Activated naive CD8-positive, alpha-beta T cell treated with anti-CD3 and anti-CD28 coated beads for 36 hours (primary cell): ENCODE measurements at regions not wholly inside any gene's neighbourhood (a gene's known extent, or its start where the extent isn't known, plus 50 kb on each side); places are given as distances from the start of the nearest gene placed in this dataset.
"Not testable (repeated sequence)": the region's sequence is repeated elsewhere in the genome, so short reads cannot be mapped to it uniquely, and the experiment has no call there.

Source experiments
- DNase-seq: peaks from one replicate; pipeline ENCODE4 v3.0.0; 2021
- H3K27ac Mint-ChIP-seq: one replicate; pipeline ENCODE4 v1.8.0; 2022; ENCODE audit warnings: mild to moderate bottlenecking, moderate library complexity, mixed read lengths
- H3K27me3 Mint-ChIP-seq: one replicate; pipeline ENCODE4 v1.8.0; 2022; ENCODE audit warnings: mild to moderate bottlenecking, mixed read lengths
- H3K36me3 Mint-ChIP-seq: one replicate; pipeline ENCODE4 v1.8.0; 2021; ENCODE audit warnings: mild to moderate bottlenecking, mixed read lengths
- H3K4me1 Mint-ChIP-seq: one replicate; pipeline ENCODE4 v1.8.0; 2021; ENCODE audit warnings: mixed read lengths
- H3K4me3 Mint-ChIP-seq: one replicate; pipeline ENCODE4 v1.8.0; 2022; ENCODE audit warnings: mild to moderate bottlenecking, moderate library complexity, mixed read lengths
- H3K9me3 Mint-ChIP-seq: one replicate; pipeline ENCODE4 v1.8.0; 2022; ENCODE audit warnings: mixed read lengths

DNA sequence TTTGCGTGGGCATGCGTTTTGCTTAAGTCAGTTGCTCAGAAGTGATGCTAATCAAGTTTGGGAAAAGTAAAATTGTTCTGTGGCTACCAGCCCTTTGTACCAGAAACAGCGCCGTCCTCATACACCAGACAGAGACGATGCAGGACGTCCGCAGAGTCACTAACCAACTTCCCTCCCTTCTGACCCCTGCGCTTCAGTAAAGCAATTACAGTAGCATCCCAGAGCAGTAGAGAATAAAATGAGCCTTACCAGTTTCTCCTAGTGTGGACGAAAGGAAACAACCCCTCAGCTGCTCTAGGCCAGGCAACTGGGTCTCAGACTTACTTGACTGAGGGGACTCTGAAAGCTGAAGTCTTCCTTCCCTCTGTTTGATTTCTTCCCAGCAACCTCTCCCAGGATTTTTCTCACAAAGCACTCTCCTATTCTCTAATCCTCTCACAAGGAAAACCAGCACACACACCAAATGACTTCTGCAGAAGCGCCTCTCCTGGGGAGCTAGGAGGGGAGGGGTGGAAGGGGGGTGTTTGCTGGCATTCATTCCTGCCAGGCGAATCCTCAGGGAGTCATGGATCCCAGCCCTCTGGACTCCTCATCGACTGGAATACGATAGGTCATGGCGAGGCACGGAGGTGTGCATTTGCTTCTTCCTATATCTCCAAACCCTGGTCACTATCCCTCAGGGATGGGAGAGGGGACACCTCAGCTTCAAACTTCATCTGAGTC lies 56.0 kb upstream of the MID1 start:
- Mint-ChIP-seq H3K4me3 (no peak overlapping the region), H3K27ac (no peak overlapping the region), H3K36me3 (no peaks in the 10 kb centered on the region), H3K4me1 (no peaks in the 10 kb centered on the region), H3K9me3 (no peaks in the 10 kb centered on the region), H3K27me3 (no peaks in the 10 kb centered on the region)
- no peak for DNase-seq

DNA sequence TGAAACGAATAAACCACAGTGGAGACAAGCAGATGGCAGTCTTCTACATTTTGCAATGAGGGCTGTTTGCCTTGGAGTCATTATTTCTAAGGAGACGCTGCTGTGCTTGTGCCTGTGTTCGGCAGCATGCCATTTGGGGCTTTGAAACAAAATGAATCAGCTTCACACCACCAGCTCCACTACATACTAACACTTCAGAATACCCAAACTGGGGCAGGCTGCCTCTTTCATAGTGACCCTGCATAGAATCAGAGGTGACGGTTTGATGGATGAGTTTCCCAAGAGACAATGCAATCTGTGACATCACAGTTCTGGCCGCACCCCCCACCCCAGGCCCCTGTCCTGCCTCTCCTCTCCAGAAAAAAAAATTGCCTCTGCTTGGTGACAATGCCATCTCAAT lies 57.1 kb upstream of the MID1 start:
- Mint-ChIP-seq H3K9me3 (no peaks in the 10 kb centered on the region), H3K27me3 (no peaks in the 10 kb centered on the region), H3K36me3 (no peaks in the 10 kb centered on the region), H3K27ac (no peak overlapping the region), H3K4me1 (no peaks in the 10 kb centered on the region), H3K4me3 (no peak overlapping the region)
- no peak for DNase-seq

DNA sequence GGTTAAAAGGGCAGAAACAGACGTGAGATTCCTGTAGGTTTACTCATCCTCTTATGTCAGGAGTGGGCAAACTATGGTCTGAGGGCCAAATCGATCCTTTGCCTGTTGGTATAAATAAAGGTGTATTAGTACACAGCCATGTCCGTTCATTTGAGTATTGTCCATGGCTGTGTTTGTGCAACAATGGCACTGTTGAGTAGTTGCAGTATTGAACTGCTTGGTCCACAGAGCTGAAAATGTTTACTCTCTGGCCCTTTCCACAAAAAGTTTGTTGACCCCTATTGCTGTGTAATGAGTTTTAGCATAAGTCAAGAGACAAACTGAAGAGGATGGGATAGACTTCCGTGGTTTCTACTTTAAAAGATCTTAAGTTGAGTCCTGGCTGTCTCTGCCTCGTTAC lies 59.0 kb upstream of the MID1 start:
- no peak overlapping the region for H3K4me3 Mint-ChIP-seq

DNA sequence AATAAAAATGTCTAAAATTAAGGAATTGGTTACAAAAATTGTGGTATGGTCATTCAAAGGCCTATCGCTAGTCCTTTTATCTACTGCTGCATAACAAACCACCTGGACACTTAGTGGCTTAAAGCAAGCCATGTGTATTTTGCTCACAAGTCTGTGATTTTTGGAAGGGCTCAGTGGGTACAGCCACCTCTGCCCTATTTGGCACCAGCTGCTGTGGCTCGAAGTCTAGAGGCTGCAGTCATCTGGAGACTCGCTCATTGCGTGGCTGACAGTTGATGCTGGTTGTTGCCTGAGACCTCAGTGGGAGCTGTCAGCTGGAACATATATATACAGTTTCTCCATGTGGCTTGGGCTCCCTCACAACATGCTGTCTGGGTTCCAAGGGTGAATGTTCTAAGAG lies 60.8 kb upstream of the MID1 start:
- no peaks in the 10 kb centered on the region for H3K36me3 Mint-ChIP-seq

More for the DNA sequence above, 59.0 kb upstream of the MID1 start:
- Mint-ChIP-seq H3K36me3 (no peaks in the 10 kb centered on the region), H3K27me3 (no peaks in the 10 kb centered on the region), H3K27ac (no peak overlapping the region), H3K9me3 (no peaks in the 10 kb centered on the region), H3K4me1 (no peaks in the 10 kb centered on the region)
- no peak for DNase-seq

DNA sequence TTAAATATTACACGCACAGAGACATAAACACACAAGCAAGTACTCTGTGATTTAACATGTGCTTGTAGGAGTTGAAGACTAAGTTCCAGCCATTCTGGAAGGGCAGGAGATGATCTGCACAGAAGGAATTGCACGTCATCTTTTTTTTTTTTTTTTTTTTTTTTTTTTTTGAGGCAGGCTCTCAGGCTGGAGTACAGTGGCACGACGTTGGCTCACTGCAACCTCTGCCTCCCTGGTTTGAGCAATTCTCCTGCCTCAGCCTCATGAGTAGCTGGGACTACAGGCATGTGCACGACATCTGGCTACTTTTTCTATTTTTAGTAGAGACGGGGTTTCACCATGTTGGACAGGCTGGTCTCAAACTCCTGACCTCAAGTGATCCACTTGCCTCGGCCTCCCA lies 63.2 kb upstream of the MID1 start:
- H3K4me3 Mint-ChIP-seq, H3K9me3 Mint-ChIP-seq, H3K27me3 Mint-ChIP-seq, H3K4me1 Mint-ChIP-seq, H3K36me3 Mint-ChIP-seq, DNase-seq, H3K27ac Mint-ChIP-seq: not testable (repeated sequence)

More for the DNA sequence above, 60.8 kb upstream of the MID1 start:
- H3K9me3 Mint-ChIP-seq, result no peaks in the 10 kb centered on the region
- peaks cover 4% of the 10 kb centered on the region for H3K27me3 Mint-ChIP-seq
- DNase-seq, result no peak
- H3K4me1 Mint-ChIP-seq, result no peaks in the 10 kb centered on the region
- H3K27ac Mint-ChIP-seq, result no peak overlapping the region
- no peak overlapping the region for H3K4me3 Mint-ChIP-seq

DNA sequence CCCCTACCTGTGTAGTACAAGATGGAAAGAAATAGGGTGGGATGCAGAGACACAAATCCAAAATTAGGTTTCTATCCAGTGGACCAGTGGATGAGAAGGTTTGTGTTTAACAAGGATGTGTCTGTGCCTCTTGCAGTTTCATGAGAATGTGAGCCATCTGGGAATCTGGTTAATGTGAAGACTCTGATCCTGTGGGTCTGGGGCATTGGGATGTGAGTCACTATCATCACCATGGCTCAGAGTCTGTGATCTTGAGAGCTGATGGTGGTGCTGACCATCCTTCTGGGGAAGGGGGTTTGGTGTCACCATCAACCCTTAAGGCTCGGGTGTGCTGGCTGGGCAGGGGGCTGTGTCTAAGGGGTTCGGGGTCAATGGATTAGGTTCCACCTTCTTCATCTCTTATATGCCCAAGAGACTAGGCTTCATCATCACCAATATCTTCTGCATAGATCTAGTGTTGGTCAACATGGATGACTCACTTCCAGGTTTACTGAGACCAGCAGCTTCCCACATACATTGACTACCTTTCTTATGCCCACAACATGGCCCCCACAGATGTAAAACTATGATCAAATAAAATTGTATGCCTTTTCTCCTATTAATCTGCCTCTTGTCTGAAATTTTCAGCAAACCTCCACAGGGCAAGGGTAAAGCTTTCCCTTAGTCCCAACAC lies 65.7 kb upstream of the MID1 start:
- Mint-ChIP-seq H3K9me3 (no peaks in the 10 kb centered on the region), H3K27me3 (peaks cover 4% of the 10 kb centered on the region), H3K4me3 (no peak overlapping the region), H3K4me1 (no peaks in the 10 kb centered on the region), H3K27ac (no peak overlapping the region), H3K36me3 (no peaks in the 10 kb centered on the region)
- no peak for DNase-seq

DNA sequence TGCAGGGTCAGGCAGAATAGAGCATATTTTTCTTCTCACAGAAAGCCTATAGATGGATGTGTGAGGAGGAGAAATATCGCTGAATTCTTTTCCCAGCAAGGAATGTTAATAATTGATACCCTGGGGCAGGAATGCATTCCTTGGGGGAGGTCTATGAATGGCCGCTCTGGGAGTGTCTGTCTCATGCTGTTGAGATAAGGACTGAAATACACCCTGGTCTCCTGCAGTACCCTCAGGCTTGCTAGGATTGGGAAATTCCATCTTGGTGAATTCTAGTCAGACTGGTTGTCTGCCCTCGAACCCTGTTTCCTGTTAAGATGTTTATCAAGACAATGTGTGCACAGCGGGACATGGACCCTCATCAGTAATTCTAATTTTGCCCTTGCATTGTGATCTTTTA lies 71.4 kb upstream of the MID1 start:
- not testable (repeated sequence) for H3K36me3 Mint-ChIP-seq, DNase-seq, H3K9me3 Mint-ChIP-seq, H3K4me3 Mint-ChIP-seq, H3K4me1 Mint-ChIP-seq, H3K27ac Mint-ChIP-seq, H3K27me3 Mint-ChIP-seq

DNA sequence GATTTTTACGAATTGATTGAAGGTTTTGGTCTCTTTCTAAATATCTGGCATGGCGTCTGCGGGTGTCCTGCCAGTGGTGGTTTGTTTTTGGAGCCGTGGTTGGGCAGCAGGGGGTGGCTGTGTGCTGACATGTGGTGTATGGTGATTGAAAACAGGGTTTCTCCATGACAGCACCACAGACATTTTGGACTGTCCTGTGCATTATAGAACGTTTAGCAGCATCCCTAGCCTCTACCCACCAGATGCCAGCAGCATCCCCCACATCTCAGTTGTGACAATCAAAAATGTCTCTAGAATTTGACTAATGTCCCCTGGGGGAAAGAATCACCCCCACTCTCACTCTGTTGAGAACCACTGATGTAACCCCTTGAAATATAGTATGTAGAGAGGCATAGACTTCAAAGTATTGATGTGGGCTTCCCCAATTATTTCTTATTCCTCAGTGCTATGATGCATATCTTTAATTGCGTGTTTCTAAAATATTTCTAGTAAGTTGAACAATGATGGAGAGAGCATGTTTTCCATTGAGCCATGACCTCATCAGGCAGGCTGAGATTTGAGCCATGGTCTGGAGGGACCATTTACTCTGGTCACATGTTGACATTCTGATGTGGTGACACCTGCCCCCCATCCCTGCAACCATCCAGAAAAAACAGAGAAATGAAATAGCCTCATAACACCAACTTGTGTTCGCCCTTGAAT lies 77.4 kb upstream of the MID1 start:
- Mint-ChIP-seq H3K4me1 (no peaks in the 10 kb centered on the region), H3K4me3 (no peak overlapping the region), H3K36me3 (no peaks in the 10 kb centered on the region), H3K27ac (no peak overlapping the region), H3K9me3 (peaks cover 2% of the 10 kb centered on the region), H3K27me3 (no peaks in the 10 kb centered on the region)
- DNase-seq, result no peak

DNA sequence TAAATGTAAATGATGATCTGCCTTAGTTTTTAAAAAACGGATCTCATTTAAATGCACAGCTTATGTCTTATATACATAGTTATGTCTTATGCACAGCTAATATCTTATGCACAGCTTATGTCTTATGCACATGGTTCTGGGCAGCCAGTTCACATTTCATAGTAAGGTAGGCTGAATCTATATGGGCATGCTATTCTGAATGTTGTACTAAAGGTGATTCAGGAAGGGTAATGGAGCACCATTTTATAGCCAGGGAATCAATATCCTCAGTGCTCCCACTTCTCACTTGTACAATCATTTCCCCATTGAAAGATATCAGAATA lies 77.9 kb upstream of the MID1 start:
- no peaks in the 10 kb centered on the region for H3K36me3 Mint-ChIP-seq
- H3K4me1 Mint-ChIP-seq, result no peaks in the 10 kb centered on the region
- no peaks in the 10 kb centered on the region for H3K27me3 Mint-ChIP-seq
- H3K9me3 Mint-ChIP-seq, result no peaks in the 10 kb centered on the region
- no peak for DNase-seq
- no peak overlapping the region for H3K27ac Mint-ChIP-seq
- H3K4me3 Mint-ChIP-seq, result no peak overlapping the region

DNA sequence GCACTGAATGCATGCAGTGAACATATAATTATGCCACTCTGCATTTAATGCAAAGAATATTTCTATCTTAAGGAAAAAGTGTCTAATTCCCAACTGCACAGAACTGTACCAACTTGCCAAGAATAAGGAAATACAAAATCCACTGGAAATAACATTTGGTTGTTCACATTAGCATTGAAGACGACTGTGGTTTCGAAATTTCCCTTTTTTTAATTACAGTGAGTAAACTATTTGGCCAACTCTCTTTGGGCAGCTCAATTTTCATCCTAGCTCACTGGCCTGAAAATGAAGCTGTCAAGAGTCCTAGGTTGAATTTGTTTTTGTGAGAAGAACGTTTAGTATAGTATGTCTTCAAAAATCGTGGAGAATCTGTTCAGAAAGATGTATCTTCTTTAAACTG lies 81.6 kb upstream of the MID1 start:
- Mint-ChIP-seq H3K27me3 (no peaks in the 10 kb centered on the region), H3K36me3 (no peaks in the 10 kb centered on the region), H3K9me3 (no peaks in the 10 kb centered on the region), H3K4me3 (no peak overlapping the region), H3K4me1 (no peaks in the 10 kb centered on the region), H3K27ac (no peak overlapping the region)
- no peak for DNase-seq

DNA sequence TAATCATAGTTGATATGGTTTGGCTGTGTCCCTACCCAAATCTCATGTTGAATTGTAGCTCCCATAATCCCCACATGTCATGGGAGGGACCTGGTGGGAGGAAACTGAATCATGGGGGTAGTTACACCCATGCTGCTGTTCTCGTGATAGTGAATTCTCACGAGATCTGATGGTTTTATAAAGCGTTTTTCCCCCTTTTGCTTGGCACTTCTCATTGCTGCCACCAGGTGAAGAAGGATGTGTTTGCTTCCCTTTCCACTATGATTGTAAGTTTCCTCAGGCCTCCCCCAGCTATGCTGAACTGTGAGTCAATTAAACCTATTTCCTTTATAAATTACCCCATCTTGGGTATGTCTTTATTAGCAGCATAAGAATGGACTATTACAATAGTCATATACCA lies 86.0 kb upstream of the MID1 start:
- H3K27ac Mint-ChIP-seq, H3K36me3 Mint-ChIP-seq: not testable (repeated sequence)

DNA sequence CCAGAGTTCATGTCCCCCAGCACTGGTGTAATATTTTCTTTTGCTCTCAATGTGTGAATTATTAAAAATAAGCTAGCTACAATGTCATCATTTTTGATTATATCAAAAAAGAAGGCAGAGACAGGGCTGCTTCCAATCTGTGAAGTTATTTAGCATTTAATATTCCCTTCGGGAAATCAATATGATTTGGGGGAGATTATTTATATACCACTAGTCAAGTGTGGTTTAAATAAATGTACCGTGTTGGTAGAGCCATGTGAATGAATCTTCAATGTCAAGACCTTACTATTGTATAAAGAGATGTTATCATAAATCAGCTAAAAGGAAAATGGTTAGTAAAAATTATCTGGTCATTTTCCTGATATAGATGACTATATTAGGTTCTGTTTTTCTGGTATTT lies 87.4 kb upstream of the MID1 start:
- Mint-ChIP-seq H3K27ac (no peak overlapping the region), H3K27me3 (no peaks in the 10 kb centered on the region), H3K36me3 (no peaks in the 10 kb centered on the region), H3K4me1 (no peaks in the 10 kb centered on the region), H3K9me3 (no peaks in the 10 kb centered on the region), H3K4me3 (no peak overlapping the region)
- no peak for DNase-seq

More for the DNA sequence above, 86.0 kb upstream of the MID1 start:
- H3K4me1 Mint-ChIP-seq, H3K27me3 Mint-ChIP-seq, H3K4me3 Mint-ChIP-seq, H3K9me3 Mint-ChIP-seq, DNase-seq: not testable (repeated sequence)

DNA sequence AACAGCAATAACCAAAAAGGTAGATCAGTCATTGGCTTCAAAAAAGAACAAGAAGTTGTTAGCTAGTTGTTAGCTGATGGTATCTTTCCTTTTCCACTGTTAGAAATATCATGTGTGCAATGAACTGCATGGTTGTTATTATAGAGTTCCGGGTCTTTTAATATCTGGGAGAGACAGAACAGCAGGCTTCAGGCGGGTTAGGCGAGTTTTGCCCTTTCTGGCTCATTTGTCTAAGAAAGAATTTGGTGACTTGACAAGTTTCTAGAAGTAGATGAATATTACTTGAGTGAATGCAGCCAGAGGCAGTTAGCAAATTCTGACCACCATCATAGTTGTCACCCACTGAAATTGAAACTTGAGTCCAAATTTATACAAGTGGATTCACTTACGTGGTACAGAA lies 88.9 kb upstream of the MID1 start:
- Mint-ChIP-seq H3K27me3 (no peaks in the 10 kb centered on the region), H3K9me3 (no peaks in the 10 kb centered on the region), H3K27ac (no peak overlapping the region), H3K4me1 (no peaks in the 10 kb centered on the region), H3K36me3 (no peaks in the 10 kb centered on the region), H3K4me3 (no peak overlapping the region)
- no peak for DNase-seq

DNA sequence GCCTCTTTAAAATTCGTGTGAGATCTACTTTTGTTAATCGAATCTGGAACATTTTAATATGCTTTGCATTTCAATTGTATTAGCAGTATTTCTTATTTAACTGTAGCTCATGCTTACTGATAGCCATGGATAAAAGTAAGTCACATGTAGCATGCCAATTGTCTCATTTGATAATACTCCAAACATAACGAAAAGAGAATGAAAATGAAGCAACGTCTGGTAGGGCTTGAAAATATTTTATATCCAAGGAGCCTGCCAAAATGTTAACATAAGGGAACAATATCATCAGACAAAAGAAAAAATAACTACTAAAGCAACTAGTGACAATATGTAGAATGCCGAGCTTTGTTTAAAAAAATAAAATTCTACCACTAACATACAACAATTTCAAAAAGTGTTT lies 94.1 kb upstream of the MID1 start:
- Mint-ChIP-seq H3K4me3 (no peak overlapping the region), H3K27ac (no peak overlapping the region), H3K27me3 (no peaks in the 10 kb centered on the region), H3K9me3 (no peaks in the 10 kb centered on the region), H3K36me3 (no peaks in the 10 kb centered on the region), H3K4me1 (no peaks in the 10 kb centered on the region)
- DNase-seq, result no peak

DNA sequence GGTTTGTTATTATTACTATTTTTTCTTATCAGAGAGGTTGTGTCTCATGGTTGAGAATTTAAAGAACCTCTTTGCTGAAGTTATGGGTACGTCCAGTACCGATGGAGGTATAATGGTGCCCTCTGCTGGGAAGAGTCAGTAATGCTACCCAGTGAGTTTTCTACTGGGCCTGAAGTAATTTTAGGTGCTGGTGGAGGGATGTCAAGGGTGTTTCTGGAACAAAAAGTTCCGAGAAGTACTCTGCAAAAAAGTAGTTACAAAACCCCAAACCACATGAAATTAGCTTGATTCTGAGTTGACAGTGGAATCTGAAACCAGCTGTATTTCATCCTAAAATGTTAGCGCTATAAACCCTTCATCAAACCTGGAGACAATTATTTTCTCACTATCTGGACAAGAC lies 102.5 kb upstream of the MID1 start:
- peak; percentile 1 for DNase-seq
- no peaks in the 10 kb centered on the region for H3K4me1 Mint-ChIP-seq
- H3K9me3 Mint-ChIP-seq, result no peaks in the 10 kb centered on the region
- no peak overlapping the region for H3K4me3 Mint-ChIP-seq
- no peaks in the 10 kb centered on the region for H3K36me3 Mint-ChIP-seq
- no peak overlapping the region for H3K27ac Mint-ChIP-seq
- H3K27me3 Mint-ChIP-seq, result no peaks in the 10 kb centered on the region

DNA sequence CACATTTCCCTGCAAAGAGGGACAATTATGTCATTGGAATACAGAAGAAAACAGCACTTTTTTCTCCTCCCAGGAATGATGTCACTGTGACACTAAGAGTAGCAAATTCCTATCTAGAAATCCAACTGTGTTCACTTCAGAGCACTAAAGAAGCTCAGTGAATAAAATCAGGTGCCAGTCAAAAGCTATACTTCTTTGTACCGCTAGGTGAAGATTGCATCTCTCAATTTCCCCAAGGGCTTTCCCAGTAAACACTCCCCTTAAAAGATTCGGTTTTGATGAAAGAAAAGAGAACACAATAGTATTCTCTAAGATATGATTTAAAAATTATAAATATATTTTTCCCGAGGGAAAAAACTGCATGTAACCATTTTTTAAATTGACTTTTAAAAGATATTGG lies 104.7 kb upstream of the MID1 start:
- Mint-ChIP-seq H3K36me3 (no peaks in the 10 kb centered on the region), H3K9me3 (no peaks in the 10 kb centered on the region), H3K4me3 (no peak overlapping the region), H3K4me1 (no peaks in the 10 kb centered on the region), H3K27ac (no peak overlapping the region), H3K27me3 (no peaks in the 10 kb centered on the region)
- no peak for DNase-seq
